Upper lobe of left lung (tissue), 6 donors: ENCODE measurements at regions not wholly inside any gene's neighbourhood (a gene's known extent, or its start where the extent isn't known, plus 50 kb on each side); places are given as distances from the start of the nearest gene placed in this dataset.

ENCODE experiments used
- ATAC-seq, 2 donors: fragments of 200-7000 bp; cut with Tn5 transposase; one replicate each; pipeline ENCODE4 v1.9.1; 2022; ENCODE audit warnings: mild to moderate bottlenecking in 2 of 2, moderate library complexity in 2 of 2; ENCODE audit not compliant: low FRiP score in 2 of 2
- DNase-seq, 2 donors: peaks; one replicate each; pipeline ENCODE4 v3.0.0-alpha.2; 2019 to 2020
- H3K27ac ChIP-seq, 4 donors: fragments of 200-600 bp; sonication (generic); one replicate each; pipeline ENCODE4 v1.5.1; 2016 to 2019
- H3K27me3 ChIP-seq, 4 donors: fragments of 200-600 bp; sonication (generic); one replicate each; pipeline ENCODE4 v1.5.1; 2017 to 2019
- H3K36me3 ChIP-seq, 4 donors: fragments of 200-600 bp; sonication (generic); one replicate each; pipeline ENCODE4 v1.5.1; 2016 to 2019
- H3K4me1 ChIP-seq, 4 donors: fragments of 200-600 bp; sonication (generic); one replicate each; pipeline ENCODE4 v1.5.1; 2018 to 2019
- H3K4me3 ChIP-seq, 4 donors: fragments of 200-600 bp; sonication (generic); one replicate each; pipeline ENCODE4 v1.5.1; 2017 to 2019; ENCODE audit warnings: mild to moderate bottlenecking in 2 of 4, moderate library complexity in 1 of 4
- H3K9me3 ChIP-seq, 4 donors: fragments of 200-600 bp; sonication (generic); one replicate each; pipeline ENCODE4 v1.5.1; 2018 to 2019
- CTCF ChIP-seq, 6 experiments: fragments of 450-650 bp in 4 of 6; fragments of 200-600 bp in 2 of 6; sonication (generic) in 2 of 6; IDR thresholded peaks; one replicate each; pipeline ENCODE4 v1.5.1; 2016 to 2019; ENCODE audit warnings: antibody characterized with exemption in 6 of 6
- EP300 ChIP-seq, 4 donors: sonication (generic); formaldehyde crosslinking; IDR thresholded peaks; one replicate each; pipeline ENCODE4 v1.5.1; 2017; ENCODE audit warnings: antibody characterized with exemption in 4 of 4, control low read depth in 2 of 4
- POLR2A ChIP-seq, 4 donors: fragments of 450-650 bp; IDR thresholded peaks; one replicate each; pipeline ENCODE4 v1.5.1; 2016 to 2017; ENCODE audit warnings: antibody characterized with exemption in 4 of 4, mild to moderate bottlenecking in 2 of 4
- POLR2AphosphoS5 ChIP-seq, 2 donors: sonication (generic); formaldehyde crosslinking; IDR thresholded peaks; one replicate each; pipeline ENCODE4 v1.5.1; 2017; ENCODE audit warnings: antibody characterized with exemption in 2 of 2
- WGBS, 2 donors: methylation state at CpG; one replicate each; pipeline ENCODE4 v1.1.5; 2017 to 2018; 5-methylcytosine and 5-hydroxymethylcytosine counted together
- donor health status: DM: no; HTN: no; CAD: no; lungs with moderate emphysema.
- donor health status: DM: no; HTN: yes; CAD: no; lungs with severe emphysema.

- H3K4me3 ChIP-seq: no peak overlapping the region
- WGBS, 2 donors: 83 to 100% methylated on average over 3 to 4 of the region's 5 CpGs
- TF ChIP-seq POLR2A (IDR thresholded peaks at IDR 0.05): no peak
- TF ChIP-seq CTCF (IDR thresholded peaks at IDR 0.05): no peak
- no peaks in the 10 kb centered on the region for H3K27me3 ChIP-seq
- ATAC-seq: no peak
- H3K9me3 ChIP-seq: no peaks in the 10 kb centered on the region
- no peaks in the 10 kb centered on the region for H3K36me3 ChIP-seq
- DNase-seq: peak in 1 of 2 donors; percentile 5
- H3K27ac ChIP-seq: no peak overlapping the region
- no peaks in the 10 kb centered on the region for H3K4me1 ChIP-seq
These were observed 728.7 kb upstream of the ACTRT1 start for GRCh38 chrX:128780934-128781333.

- Histone ChIP-seq H3K4me3 (no peak overlapping the region), H3K27me3 (no peaks in the 10 kb centered on the region), H3K36me3 (no peaks in the 10 kb centered on the region), H3K9me3 (no peaks in the 10 kb centered on the region), H3K4me1 (no peaks in the 10 kb centered on the region), H3K27ac (no peak overlapping the region)
- no peak for TF ChIP-seq POLR2AphosphoS5 (IDR thresholded peaks at IDR 0.05)
- no peak for TF ChIP-seq EP300 (IDR thresholded peaks at IDR 0.05)
- no peak for TF ChIP-seq CTCF (IDR thresholded peaks at IDR 0.05)
- TF ChIP-seq POLR2A (IDR thresholded peaks at IDR 0.05): no peak
- ATAC-seq (no peak), DNase-seq (no peak)
- 52 to 67% methylated on average over 2 of the region's 2 CpGs for WGBS, 2 donors
These were observed 717.3 kb upstream of the ACTRT1 start for GRCh38 chrX:128769495-128769894.

GRCh38 chrX:128759745-128760144 lies 707.5 kb upstream of the ACTRT1 start:
- ATAC-seq (no peak), DNase-seq (no peak)
- Histone ChIP-seq H3K27me3 (no peaks in the 10 kb centered on the region), H3K36me3 (no peaks in the 10 kb centered on the region), H3K4me3 (no peak overlapping the region), H3K4me1 (no peaks in the 10 kb centered on the region), H3K9me3 (no peaks in the 10 kb centered on the region), H3K27ac (no peak overlapping the region)
- TF ChIP-seq POLR2AphosphoS5 (IDR thresholded peaks at IDR 0.05) (no peak), POLR2A (IDR thresholded peaks at IDR 0.05) (no peak), CTCF (IDR thresholded peaks at IDR 0.05) (no peak), EP300 (IDR thresholded peaks at IDR 0.05) (no peak)
- WGBS, 2 donors: 76 to 82% methylated on average over 3 of the region's 3 CpGs

- DNase-seq: no peak
- H3K36me3 ChIP-seq: no peaks in the 10 kb centered on the region
- H3K27me3 ChIP-seq: no peaks in the 10 kb centered on the region
- TF ChIP-seq POLR2A (IDR thresholded peaks at IDR 0.05): no peak
- no peak for TF ChIP-seq CTCF (IDR thresholded peaks at IDR 0.05)
- TF ChIP-seq EP300 (IDR thresholded peaks at IDR 0.05): no peak
- no peak for TF ChIP-seq POLR2AphosphoS5 (IDR thresholded peaks at IDR 0.05)
- no peaks in the 10 kb centered on the region for H3K4me1 ChIP-seq
- no peaks in the 10 kb centered on the region for H3K9me3 ChIP-seq
- H3K27ac ChIP-seq: no peak overlapping the region
- WGBS, 2 donors: 61 to 72% methylated on average over 1 of the region's 1 CpG
- ATAC-seq: no peak
- no peak overlapping the region for H3K4me3 ChIP-seq
These were observed 707.0 kb upstream of the ACTRT1 start for GRCh38 chrX:128759177-128759576.

GRCh38 chrX:128754130-128754529 lies 701.9 kb upstream of the ACTRT1 start:
- Histone ChIP-seq H3K9me3 (no peaks in the 10 kb centered on the region), H3K27ac (no peak overlapping the region), H3K36me3 (no peaks in the 10 kb centered on the region), H3K4me3 (no peak overlapping the region), H3K27me3 (no peaks in the 10 kb centered on the region), H3K4me1 (no peaks in the 10 kb centered on the region)
- no peak for DNase-seq
- TF ChIP-seq POLR2A (IDR thresholded peaks at IDR 0.05) (no peak), CTCF (IDR thresholded peaks at IDR 0.05) (no peak), EP300 (IDR thresholded peaks at IDR 0.05) (no peak), POLR2AphosphoS5 (IDR thresholded peaks at IDR 0.05) (no peak)
- no peak for ATAC-seq
